HG02981 (cell line): ENCODE measurements at regions not wholly inside any gene's neighbourhood (a gene's known extent, or its start where the extent isn't known, plus 50 kb on each side); places are given as distances from the start of the nearest gene placed in this dataset.
"Not testable (repeated sequence)": the region's sequence is repeated elsewhere in the genome, so short reads cannot be mapped to it uniquely, and the experiment has no call there.

Experiments
- ATAC-seq: cut with Tn5 transposase; IDR thresholded peaks from one replicate; pipeline ENCODE4 v1.9.1; 2021; ENCODE audit warnings: mild to moderate bottlenecking, moderate library complexity; ENCODE audit not compliant: unreplicated experiment

- no peak for ATAC-seq
Observed at GRCh38 chr6:167227984-167228383, 63.1 kb upstream of the UNC93A start.

DNA sequence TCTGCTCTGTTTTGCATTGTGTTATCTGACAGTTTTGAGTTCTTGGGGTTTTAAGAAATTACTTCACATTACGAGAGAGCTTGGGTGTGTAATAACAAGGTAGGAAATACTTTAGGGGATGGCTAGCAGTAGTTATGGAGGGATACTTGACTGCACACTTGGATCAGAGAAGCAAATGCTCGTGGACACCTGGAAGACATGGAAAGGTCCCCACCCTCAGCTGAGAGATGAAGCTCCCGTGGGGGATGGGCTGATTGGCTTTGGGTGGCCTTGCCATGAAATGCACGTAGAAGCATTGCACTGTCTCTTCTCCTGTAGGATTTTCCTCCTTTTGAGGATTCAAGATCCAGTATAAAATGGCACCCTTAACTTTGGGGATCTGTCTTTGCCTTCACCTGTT lies 61.5 kb upstream of the UNC93A start:
- ATAC-seq: no peak

DNA sequence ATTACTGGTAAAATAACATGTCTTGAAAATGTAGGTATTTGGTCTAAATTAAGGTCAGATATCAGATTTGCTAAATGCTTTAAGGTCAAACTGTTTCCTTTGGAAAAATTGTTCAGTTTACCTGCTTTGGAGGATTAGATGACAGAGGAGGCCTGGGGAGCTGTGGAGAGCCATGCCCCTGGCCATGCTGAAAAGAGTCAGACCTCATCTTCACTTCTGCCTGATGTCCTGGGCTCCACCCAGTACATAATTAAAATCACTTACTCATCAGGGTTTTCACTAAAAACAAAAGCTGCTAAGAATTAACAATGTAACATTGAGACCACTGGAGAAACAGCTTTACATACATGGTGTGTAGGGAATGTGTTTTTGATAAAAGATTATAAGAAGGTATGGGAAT lies 60.8 kb upstream of the UNC93A start:
- ATAC-seq: no peak

DNA sequence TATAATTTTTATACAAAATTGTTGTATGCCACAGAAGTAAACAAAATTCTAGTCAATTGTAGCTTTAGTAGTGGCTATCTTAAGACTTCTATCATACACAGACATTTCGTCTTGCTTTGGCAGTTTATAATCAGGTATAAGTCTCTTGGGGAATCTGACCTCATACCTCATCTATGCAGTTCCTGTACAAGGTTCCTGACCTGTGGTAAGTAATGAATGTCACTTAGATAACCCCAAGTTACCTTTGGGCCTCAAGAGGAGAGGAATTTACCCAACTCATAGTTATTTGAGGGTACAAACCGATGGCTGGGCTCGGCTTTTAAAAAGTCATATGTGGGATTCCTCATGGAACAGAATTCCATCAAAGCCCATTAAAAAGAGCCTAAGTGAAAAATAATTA lies 58.8 kb upstream of the UNC93A start:
- no peak for ATAC-seq

GRCh38 chr6:167233490-167233889 lies 57.6 kb upstream of the UNC93A start:
- no peak for ATAC-seq

- ATAC-seq: not testable (repeated sequence)
Observed at GRCh38 chr6:167234576-167234975, 56.5 kb upstream of the UNC93A start.

DNA sequence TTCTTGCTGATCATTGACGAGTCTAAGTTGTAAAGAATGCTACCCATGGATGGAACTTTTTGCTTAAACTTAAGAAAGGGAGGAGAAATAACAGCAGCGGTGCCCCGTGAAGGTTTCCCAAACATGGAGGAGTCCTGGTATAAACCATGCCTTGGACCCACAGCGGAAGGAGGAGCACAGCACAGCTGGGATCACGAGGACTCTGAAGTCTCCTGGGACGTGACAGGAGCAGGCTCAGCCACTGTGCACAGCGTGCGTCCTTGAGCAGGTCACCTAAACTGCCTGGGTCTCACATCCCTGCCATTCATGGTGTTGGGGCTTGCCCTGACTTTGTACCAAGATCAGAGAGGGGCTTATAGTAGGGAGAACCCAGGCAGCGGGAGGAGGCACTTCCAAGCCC lies 56.1 kb upstream of the UNC93A start:
- no peak for ATAC-seq

GRCh38 chr6:167235421-167236238 lies 55.5 kb upstream of the UNC93A start:
- no peak for ATAC-seq

DNA sequence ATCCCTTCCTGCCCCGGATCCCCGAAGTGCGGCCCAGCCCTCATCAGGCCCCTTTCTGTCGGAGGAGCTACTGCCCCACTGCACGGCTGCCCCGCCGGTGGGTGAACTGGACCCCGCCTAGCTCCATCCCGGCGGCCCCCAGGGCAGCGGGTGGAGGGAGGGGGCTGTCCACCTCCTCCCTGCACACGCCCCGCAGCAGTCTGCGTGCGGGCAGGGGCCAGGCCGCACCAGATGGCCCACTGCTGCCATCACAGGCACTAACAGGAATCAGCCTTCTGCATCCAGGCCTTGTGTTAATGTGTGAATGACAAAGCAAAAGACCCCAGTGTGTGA lies 54.9 kb upstream of the UNC93A start:
- ATAC-seq: no peak

GRCh38 chr6:167237438-167238145 lies 53.5 kb upstream of the UNC93A start:
- no peak for ATAC-seq

GRCh38 chr6:167238146-167238693 lies 52.9 kb upstream of the UNC93A start:
- ATAC-seq: no peak

DNA sequence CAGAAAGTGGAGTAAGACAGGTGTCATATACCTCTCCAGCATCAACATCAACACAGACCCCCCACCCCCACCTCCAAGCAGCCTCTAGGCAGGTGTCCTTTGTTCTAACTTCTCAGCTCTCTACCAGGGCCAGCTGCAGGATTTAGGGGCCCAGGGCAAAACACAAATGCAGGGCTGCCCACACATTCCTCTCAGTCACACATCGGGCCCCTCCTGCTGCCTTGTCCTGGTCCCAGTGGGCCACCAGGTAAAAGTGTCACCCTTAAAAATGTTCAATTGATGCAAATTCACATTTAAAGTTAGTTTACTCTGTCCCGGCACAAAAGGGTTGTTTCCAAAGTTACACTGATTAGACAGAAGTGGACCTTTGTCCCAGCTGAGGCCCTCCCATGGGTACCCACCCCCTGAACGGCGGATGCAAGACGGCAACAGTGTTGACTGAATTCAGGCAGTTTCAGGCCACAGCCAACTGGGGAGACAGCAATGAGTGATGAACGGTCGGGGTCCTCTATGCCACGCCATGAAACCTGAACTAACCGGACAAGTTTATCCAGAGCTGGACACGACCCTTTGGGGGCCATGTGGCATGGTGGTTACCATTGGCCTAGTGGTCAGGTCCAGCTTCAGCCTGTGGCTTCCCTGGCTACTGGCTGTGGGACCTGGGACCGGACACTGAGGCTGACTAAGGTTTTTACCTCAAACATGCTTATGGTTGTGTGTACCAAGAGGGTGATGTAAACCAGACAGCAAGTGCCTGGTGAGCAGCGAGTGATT lies 52.2 kb upstream of the UNC93A start:
- ATAC-seq: no peak

DNA sequence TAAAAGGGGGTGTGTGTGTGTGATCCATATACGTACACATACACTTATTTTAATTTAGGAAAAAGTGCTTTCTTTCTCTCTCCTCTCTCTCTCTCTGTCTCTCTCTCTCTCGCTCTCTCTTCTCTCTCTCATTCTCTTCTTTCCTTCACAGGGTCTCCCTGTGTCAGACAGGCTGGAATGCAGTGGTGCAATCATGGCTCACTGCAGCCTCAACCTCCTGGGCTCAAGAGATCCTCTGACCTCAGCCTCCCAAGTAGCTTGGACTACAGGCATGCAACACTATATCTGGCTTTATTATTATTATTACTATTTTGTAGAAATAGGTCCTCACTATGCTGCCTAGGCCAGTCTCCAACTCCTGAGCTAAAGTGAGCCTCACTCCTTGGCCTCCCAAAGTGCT lies 51.6 kb upstream of the UNC93A start:
- not testable (repeated sequence) for ATAC-seq

- no peak for ATAC-seq
Observed at GRCh38 chr6:167240034-167240541, 51.0 kb upstream of the UNC93A start.
